ENCODE measurements at regions not wholly inside any gene's neighbourhood (a gene's known extent, or its start where the extent isn't known, plus 50 kb on each side); places are given as distances from the start of the nearest gene placed in this dataset.

DNA sequence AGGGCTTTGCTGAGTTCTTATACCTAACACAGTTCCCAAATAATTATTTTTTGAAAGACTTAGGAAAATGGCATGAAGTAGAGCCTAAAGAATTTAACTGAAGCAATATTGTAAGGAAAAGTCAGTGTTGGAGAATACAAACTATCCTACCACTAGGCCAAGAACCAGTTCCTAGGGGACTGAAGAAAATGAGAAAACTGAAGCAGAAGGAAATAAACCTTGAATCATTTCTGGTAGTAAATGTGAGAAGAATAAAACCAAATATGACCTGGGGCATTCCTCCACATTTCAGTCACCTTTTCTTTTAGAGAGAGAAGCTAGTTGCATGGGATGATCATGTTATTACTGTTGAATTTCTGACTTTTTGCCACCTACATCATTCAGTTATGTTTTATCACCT lies 1393.9 kb upstream of the C9orf72 start:
- H3F3A ChIP-seq (ENCODE audit: insufficient read depth, low read length): no peaks in the 10 kb centered on the region; the same call in 1 of the 2 replicates
- H3K79me2 ChIP-seq (ENCODE audit: insufficient read depth, low read length): no peaks in the 10 kb centered on the region
- H3K4me2 ChIP-seq (ENCODE audit: low read length): no peak overlapping the region
- H3K27me3 ChIP-seq (ENCODE audit: insufficient read depth, low read length): no peaks in the 10 kb centered on the region
- H3K36me3 ChIP-seq (ENCODE audit: insufficient read depth, low read length): no peaks in the 10 kb centered on the region
- no peaks in the 10 kb centered on the region for H4K20me1 ChIP-seq (ENCODE audit: insufficient read depth, low read length)
- H3K9me2 ChIP-seq (ENCODE audit: low read depth, low read length): no peaks in the 10 kb centered on the region
- no peak for TF ChIP-seq EZH2 (IDR thresholded peaks at IDR 0.05; ENCODE audit: borderline replicate concordance, low read length)
- TF ChIP-seq, protein P1, sequence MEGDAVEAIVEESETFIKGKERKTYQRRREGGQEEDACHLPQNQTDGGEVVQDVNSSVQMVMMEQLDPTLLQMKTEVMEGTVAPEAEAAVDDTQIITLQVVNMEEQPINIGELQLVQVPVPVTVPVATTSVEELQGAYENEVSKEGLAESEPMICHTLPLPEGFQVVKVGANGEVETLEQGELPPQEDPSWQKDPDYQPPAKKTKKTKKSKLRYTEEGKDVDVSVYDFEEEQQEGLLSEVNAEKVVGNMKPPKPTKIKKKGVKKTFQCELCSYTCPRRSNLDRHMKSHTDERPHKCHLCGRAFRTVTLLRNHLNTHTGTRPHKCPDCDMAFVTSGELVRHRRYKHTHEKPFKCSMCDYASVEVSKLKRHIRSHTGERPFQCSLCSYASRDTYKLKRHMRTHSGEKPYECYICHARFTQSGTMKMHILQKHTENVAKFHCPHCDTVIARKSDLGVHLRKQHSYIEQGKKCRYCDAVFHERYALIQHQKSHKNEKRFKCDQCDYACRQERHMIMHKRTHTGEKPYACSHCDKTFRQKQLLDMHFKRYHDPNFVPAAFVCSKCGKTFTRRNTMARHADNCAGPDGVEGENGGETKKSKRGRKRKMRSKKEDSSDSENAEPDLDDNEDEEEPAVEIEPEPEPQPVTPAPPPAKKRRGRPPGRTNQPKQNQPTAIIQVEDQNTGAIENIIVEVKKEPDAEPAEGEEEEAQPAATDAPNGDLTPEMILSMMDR (IDR thresholded peaks at IDR 0.05; ENCODE audit: low read length): no peak
- H3K4me3 ChIP-seq (ENCODE audit: low read depth, low read length, poor library complexity, severe bottlenecking): no peak overlapping the region
- H3K9ac ChIP-seq (ENCODE audit: low read length): no peak overlapping the region
- H2AFZ ChIP-seq (ENCODE audit: low read length): no peak overlapping the region
- no peaks in the 10 kb centered on the region for H3K4me1 ChIP-seq (ENCODE audit: insufficient read depth, low read length, severe bottlenecking)
- H3K27ac ChIP-seq (ENCODE audit: low read depth, low read length, poor library complexity, severe bottlenecking): no peak overlapping the region
- no peaks in the 10 kb centered on the region for H3K9me3 ChIP-seq (ENCODE audit: low read length)

DNA sequence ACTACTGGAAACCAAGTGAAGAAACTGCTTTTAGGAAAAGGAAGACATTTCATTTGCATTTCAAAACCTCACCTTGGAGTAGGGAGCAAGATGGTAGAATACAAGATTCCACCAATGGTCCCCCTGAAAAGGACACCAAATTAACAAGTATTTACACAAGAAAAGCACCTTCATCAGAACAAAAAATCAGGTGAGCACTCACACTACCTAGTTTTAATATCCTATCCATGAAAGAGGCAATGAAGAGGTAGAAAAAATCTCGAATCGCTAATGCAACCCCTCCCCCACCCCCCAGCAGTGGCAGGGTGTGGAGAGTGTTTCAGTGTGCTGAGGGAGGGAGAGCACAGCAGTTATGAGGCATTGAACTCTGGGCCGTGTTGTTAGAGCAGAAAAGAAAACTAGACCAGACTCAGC lies 1397.0 kb upstream of the C9orf72 start:
- no peaks in the 10 kb centered on the region for H3F3A ChIP-seq (ENCODE audit: insufficient read depth, low read length)
- no peaks in the 10 kb centered on the region for H3K27me3 ChIP-seq (ENCODE audit: insufficient read depth, low read length)
- no peaks in the 10 kb centered on the region for H3K9me3 ChIP-seq (ENCODE audit: low read length)
- no peak overlapping the region for H2AFZ ChIP-seq (ENCODE audit: low read length)
- H3K9ac ChIP-seq (ENCODE audit: low read length): no peak overlapping the region
- H3K27ac ChIP-seq (ENCODE audit: low read depth, low read length, poor library complexity, severe bottlenecking): no peak overlapping the region
- no peaks in the 10 kb centered on the region for H3K36me3 ChIP-seq (ENCODE audit: insufficient read depth, low read length)
- no peak overlapping the region for H3K4me3 ChIP-seq (ENCODE audit: low read depth, low read length, poor library complexity, severe bottlenecking)
- no peaks in the 10 kb centered on the region for H3K4me1 ChIP-seq (ENCODE audit: insufficient read depth, low read length, severe bottlenecking)
- H3K9me2 ChIP-seq (ENCODE audit: low read depth, low read length): no peaks in the 10 kb centered on the region
- no peak overlapping the region for H3K4me2 ChIP-seq (ENCODE audit: low read length)
- TF ChIP-seq, protein P1 (IDR thresholded peaks at IDR 0.05; ENCODE audit: low read length): no peak
- no peak for TF ChIP-seq EZH2 (IDR thresholded peaks at IDR 0.05; ENCODE audit: borderline replicate concordance, low read length)
- no peaks in the 10 kb centered on the region for H4K20me1 ChIP-seq (ENCODE audit: insufficient read depth, low read length)
- H3K79me2 ChIP-seq (ENCODE audit: insufficient read depth, low read length): no peaks in the 10 kb centered on the region

DNA sequence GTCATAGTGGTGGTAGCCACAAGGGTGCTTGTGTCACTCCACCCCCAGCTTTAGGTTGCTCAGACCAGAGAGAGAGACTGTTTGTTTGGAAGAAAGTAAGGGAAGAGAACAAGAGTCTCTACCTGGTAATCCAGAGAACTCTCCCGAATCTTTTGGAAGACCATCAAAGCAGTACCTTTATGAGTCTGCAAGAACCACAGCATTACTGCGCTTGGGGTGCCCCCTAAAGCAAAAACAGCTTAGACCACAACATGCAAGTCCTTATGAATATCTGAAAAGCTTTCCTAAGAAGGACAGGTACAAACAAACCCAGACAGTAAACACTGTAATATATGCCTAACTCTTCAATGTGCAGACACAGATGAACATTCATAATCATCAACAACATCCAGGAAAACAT lies 1398.6 kb upstream of the C9orf72 start:
- Histone ChIP-seq H3F3A (ENCODE audit: insufficient read depth, low read length) (no peaks in the 10 kb centered on the region), H3K27me3 (ENCODE audit: insufficient read depth, low read length) (no peaks in the 10 kb centered on the region), H4K20me1 (ENCODE audit: insufficient read depth, low read length) (no peaks in the 10 kb centered on the region), H3K4me1 (ENCODE audit: insufficient read depth, low read length, severe bottlenecking) (no peaks in the 10 kb centered on the region), H3K4me2 (ENCODE audit: low read length) (no peak overlapping the region), H3K36me3 (ENCODE audit: insufficient read depth, low read length) (no peaks in the 10 kb centered on the region), H3K9me3 (ENCODE audit: low read length) (no peaks in the 10 kb centered on the region), H3K27ac (ENCODE audit: low read depth, low read length, poor library complexity, severe bottlenecking) (no peak overlapping the region), H3K9ac (ENCODE audit: low read length) (no peak overlapping the region), H2AFZ (ENCODE audit: low read length) (no peak overlapping the region), H3K4me3 (ENCODE audit: low read depth, low read length, poor library complexity, severe bottlenecking) (no peak overlapping the region), H3K9me2 (ENCODE audit: low read depth, low read length) (no peaks in the 10 kb centered on the region), H3K79me2 (ENCODE audit: insufficient read depth, low read length) (no peaks in the 10 kb centered on the region)
- TF ChIP-seq, protein P1 (IDR thresholded peaks at IDR 0.05; ENCODE audit: low read length): no peak
- TF ChIP-seq EZH2 (IDR thresholded peaks at IDR 0.05; ENCODE audit: borderline replicate concordance, low read length): no peak
